Fibroblast of villous mesenchyme (primary cell): ENCODE measurements at regions not wholly inside any gene's neighbourhood (a gene's known extent, or its start where the extent isn't known, plus 50 kb on each side); places are given as distances from the start of the nearest gene placed in this dataset.

Experiments used
- DNase-seq: peaks from one replicate; pipeline ENCODE4 v3.0.0-alpha.2; 2010; ENCODE audit warnings: low read depth
- H3K4me3 ChIP-seq: 2 replicates; pipeline ENCODE4 v1.5.1; 2011; ENCODE audit warnings: low read depth, mild to moderate bottlenecking, low read length
- TF ChIP-seq, protein P1 (sequence below): IDR thresholded peaks from 2 replicates; pipeline ENCODE4 v1.5.1; 2012; ENCODE audit warnings: low read depth, mild to moderate bottlenecking, low read length; ENCODE audit not compliant: insufficient read depth

DNA sequence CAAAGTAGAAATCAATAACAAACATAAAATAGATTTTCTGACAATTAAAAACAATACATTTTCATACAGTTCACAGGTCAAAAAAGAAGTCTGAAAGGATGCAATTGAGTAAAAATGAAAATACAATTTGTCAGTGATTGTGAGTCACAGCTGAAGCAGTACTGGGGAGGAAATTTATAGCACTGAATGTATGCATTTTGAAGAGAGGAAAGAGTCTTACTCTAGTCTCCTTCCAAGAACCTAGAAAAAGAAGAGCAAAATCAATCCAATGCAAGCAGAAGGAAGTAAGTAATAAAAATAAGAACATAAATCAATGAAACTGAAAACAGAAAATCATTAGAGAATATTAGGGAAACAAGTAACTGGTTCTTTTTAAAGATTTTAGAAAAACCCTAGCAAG, 507.2 kb upstream of the IGFBP3 start:
- no peak for DNase-seq
- TF ChIP-seq, protein P1, sequence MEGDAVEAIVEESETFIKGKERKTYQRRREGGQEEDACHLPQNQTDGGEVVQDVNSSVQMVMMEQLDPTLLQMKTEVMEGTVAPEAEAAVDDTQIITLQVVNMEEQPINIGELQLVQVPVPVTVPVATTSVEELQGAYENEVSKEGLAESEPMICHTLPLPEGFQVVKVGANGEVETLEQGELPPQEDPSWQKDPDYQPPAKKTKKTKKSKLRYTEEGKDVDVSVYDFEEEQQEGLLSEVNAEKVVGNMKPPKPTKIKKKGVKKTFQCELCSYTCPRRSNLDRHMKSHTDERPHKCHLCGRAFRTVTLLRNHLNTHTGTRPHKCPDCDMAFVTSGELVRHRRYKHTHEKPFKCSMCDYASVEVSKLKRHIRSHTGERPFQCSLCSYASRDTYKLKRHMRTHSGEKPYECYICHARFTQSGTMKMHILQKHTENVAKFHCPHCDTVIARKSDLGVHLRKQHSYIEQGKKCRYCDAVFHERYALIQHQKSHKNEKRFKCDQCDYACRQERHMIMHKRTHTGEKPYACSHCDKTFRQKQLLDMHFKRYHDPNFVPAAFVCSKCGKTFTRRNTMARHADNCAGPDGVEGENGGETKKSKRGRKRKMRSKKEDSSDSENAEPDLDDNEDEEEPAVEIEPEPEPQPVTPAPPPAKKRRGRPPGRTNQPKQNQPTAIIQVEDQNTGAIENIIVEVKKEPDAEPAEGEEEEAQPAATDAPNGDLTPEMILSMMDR, result no peak
- H3K4me3 ChIP-seq, result no peak overlapping the region

DNA sequence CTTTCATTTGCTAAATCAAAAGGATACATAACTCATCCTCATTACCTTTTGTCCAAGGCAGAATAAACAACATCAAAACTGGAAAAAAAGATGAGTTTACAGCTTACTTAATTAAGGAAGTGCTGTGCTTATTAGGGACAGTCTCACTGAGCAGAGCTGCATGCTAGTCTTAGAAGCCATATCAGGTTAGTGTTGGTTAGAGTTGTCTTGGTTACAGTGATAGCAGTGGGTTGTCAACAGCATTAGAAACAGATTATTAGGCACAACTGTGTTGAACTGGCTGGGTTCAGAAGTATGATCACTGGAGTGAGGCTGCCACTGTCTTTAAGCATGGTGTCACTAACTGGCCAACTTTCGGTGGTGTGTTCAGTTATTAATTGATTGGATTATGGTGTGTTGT, 503.9 kb upstream of the IGFBP3 start:
- peak; percentile 11 for DNase-seq
- TF ChIP-seq, protein P1, result no peak
- no peak overlapping the region for H3K4me3 ChIP-seq

DNA sequence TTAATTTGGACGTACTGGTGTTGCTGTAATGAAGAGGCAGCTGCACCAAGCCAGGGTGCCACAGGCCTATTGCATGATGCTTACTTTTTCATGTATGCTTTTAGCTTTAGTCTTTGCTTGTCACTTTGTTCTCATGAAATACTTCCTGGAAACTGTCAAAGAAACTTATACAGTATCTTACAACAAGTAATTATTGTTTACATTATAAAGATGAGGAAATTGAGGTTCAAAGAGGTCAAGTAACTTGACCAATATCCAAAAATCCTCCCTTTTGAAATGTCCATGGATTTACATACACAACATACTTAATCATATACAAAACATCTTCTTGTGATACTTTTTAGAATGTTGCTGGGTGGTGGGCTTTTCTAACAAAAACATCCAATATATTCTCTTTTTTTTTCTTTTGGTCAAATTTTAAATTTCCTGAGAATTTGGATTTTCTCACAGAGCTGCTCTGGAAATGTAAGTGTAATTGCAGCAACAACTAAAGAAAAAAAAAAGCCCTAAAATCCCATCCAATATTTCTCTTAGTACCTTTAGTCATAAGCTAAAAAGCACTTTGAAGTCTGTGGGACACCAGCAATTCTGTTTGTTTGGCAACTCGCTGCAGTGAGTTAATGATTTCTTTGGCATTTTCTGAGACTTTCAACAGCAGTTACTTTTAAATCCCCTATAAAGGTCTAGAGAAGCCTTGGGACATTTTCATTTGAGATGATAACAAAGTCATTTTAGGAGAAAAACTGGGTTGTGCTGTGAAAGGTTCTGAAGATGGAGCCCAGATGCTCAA, 500.6 kb upstream of the IGFBP3 start:
- TF ChIP-seq, protein P1, result no peak
- DNase-seq, result peak; percentile 29
- no peak overlapping the region for H3K4me3 ChIP-seq

DNA sequence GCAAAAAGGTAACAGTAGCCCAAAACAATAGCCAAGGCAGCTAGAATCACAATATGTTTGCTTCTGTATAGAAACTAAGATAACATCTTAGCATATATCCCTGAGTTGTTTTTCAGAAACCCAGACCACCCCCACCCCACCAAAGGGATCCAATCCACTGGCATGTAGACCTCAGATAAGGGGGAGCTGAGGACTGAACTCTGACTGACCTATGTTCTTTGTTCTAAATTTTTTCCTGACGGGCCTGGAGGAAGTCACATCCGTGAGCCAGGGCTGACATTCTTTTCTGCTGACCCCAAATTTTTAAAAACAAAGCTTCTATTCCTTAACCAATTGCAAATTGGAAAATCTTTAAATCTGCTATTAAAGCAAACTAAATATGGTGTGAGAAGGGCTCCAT, 493.9 kb upstream of the IGFBP3 start:
- H3K4me3 ChIP-seq, result no peak overlapping the region
- no peak for DNase-seq
- TF ChIP-seq, protein P1, result no peak

DNA sequence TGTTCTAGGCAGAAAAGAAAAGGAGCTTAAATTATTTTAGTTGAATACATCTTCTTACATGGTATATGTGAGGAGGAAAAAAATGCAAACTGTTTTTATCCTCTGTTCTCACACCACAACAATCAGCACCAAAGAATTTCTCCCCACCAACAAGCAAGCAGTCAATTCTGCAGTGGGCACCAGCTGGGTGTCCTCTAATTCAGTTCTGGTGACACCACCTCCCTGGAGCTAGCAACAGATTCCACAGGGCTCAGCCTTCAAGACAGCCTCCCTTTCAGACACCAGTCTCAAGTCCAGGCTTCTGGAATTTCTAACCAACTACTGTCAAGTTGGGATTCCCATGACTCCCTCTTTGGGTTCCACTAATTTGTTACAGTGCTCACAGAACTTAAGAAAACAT, 490.2 kb upstream of the IGFBP3 start:
- TF ChIP-seq, protein P1, result no peak
- no peak overlapping the region for H3K4me3 ChIP-seq
- no peak for DNase-seq

DNA sequence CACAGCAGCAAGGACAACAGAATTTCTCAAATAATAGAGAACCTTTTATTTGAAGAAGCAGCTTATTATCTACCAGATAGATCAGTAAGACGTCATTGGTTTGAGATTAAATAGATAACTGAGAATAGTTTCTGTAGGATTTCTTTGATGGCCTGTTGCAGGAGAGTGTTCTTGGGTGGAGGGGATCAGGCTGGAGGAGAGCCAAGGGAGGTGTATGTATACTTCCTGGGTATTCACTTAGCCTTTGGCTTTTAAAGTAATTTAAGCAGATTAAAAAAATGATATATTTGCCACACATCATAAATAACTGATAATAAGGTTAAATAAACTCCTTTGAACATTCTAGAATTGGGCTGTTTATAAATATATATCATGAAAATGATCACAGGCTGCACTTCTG, 486.1 kb upstream of the IGFBP3 start:
- no peak for DNase-seq
- TF ChIP-seq, protein P1, result no peak
- H3K4me3 ChIP-seq, result no peak overlapping the region

DNA sequence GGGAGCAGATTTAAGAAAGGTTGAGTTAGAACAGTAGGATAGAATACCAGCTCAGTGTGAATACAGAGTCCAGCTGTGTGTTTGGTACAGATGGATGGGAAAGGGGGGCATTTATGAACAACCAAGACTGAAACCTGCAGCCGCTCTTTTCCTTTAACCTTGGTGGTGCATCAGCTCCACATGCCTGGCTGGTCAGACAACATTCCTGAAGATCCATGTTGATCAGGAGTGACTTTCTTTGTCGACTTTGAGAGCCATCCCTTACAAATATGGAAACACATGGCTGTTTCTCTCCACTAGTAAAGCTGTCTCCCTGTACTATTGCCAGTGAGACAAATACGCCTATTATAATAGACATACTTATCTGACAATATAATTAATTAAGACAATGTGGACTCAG, 476.5 kb upstream of the IGFBP3 start:
- TF ChIP-seq, protein P1, result no peak
- no peak overlapping the region for H3K4me3 ChIP-seq
- DNase-seq, result no peak
